GOT3 (cell line): ENCODE measurements at regions not wholly inside any gene's neighbourhood (a gene's known extent, or its start where the extent isn't known, plus 50 kb on each side); places are given as distances from the start of the nearest gene placed in this dataset.

Experiments
- DNase-seq: peaks from one replicate; lab custom pipeline; 2025; ENCODE audit warnings: mixed read lengths; lab: John Stamatoyannopoulos, UW

GRCh38 chrX:40452031-40452430 is 128.7 kb upstream of the ATP6AP2 start:
- DNase-seq = no peak

GRCh38 chrX:40449956-40450706 is 130.6 kb upstream of the ATP6AP2 start:
- DNase-seq = no peak

GRCh38 chrX:40449396-40449795 is 131.4 kb upstream of the ATP6AP2 start:
- no peak for DNase-seq

- DNase-seq = no peak
Observed at GRCh38 chrX:40448793-40449192, 132.0 kb upstream of the ATP6AP2 start.

- no peak for DNase-seq
Observed at GRCh38 chrX:40446921-40447320, 133.8 kb upstream of the ATP6AP2 start.

GRCh38 chrX:40445691-40446090 is 135.1 kb upstream of the ATP6AP2 start:
- no peak for DNase-seq

- no peak for DNase-seq
Observed at GRCh38 chrX:40444798-40445496, 135.8 kb upstream of the ATP6AP2 start.

GRCh38 chrX:40444133-40444532 is 136.6 kb upstream of the ATP6AP2 start:
- no peak for DNase-seq

- DNase-seq = no peak
Observed at GRCh38 chrX:40440866-40441265, 139.9 kb upstream of the ATP6AP2 start.

GRCh38 chrX:40439625-40440532 is 140.9 kb upstream of the ATP6AP2 start:
- DNase-seq = no peak

- no peak for DNase-seq
Observed at GRCh38 chrX:40437348-40437747, 143.4 kb upstream of the ATP6AP2 start.

- no peak for DNase-seq
Observed at GRCh38 chrX:40434947-40435346, 145.8 kb upstream of the ATP6AP2 start.

- DNase-seq = no peak
Observed at GRCh38 chrX:40434443-40434842, 146.3 kb upstream of the ATP6AP2 start.

- no peak for DNase-seq
Observed at GRCh38 chrX:40433160-40433559, 147.6 kb upstream of the ATP6AP2 start.

GRCh38 chrX:40424259-40424658 is 156.5 kb upstream of the ATP6AP2 start:
- no peak for DNase-seq

- no peak for DNase-seq
Observed at GRCh38 chrX:40423299-40423698, 157.5 kb upstream of the ATP6AP2 start.

- no peak for DNase-seq
Observed at GRCh38 chrX:40422021-40422420, 158.7 kb upstream of the ATP6AP2 start.

GRCh38 chrX:40420899-40421729 is 159.7 kb upstream of the ATP6AP2 start:
- DNase-seq = no peak

GRCh38 chrX:40418813-40419195 is 162.0 kb upstream of the ATP6AP2 start:
- no peak for DNase-seq

- no peak for DNase-seq
Observed at GRCh38 chrX:40418146-40418812, 162.5 kb upstream of the ATP6AP2 start.

- no peak for DNase-seq
Observed at GRCh38 chrX:40415675-40416074, 165.1 kb upstream of the ATP6AP2 start.
